Ovary (tissue), 3 donors: ENCODE measurements at regions not wholly inside any gene's neighbourhood (a gene's known extent, or its start where the extent isn't known, plus 50 kb on each side); places are given as distances from the start of the nearest gene placed in this dataset.

ENCODE experiments used
- CTCF ChIP-seq, 3 donors: fragments of 450-650 bp in 2 of 3; fragments of 200-600 bp in 1 of 3; IDR thresholded peaks; one replicate each; pipeline versions ENCODE4 v1.5.1 to v1.8.0; 2016 to 2022; ENCODE audit warnings: antibody characterized with exemption in 3 of 3, mild to moderate bottlenecking in 1 of 3
- POLR2A ChIP-seq: fragments of 450-650 bp; IDR thresholded peaks from one replicate; pipeline ENCODE4 v1.6.1; 2017; ENCODE audit warnings: antibody characterized with exemption, mild to moderate bottlenecking, moderate library complexity
- donor health status: DM: no; HTN: no; CAD: no.

DNA sequence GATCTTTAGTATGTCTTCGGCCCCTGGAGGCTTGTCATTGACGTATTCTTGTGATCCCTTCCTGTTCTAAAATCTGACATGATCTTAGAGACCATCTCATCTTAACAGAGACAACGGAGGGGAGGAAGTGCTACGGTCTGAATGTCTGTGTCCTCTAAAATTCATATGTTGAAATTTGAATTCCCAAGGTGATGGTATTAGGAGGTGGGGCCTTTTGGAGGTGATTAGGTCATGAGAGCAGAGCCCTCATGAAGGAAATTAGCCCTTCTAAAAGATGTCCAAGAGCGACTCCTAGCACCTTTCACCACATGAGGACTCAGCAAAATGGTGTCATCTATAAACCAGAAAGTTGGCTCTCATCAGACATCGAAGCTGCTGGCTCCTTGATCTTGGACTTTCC lies 233.2 kb upstream of the CMC1 start:
- TF ChIP-seq CTCF (IDR thresholded peaks at IDR 0.05) = no peak
- TF ChIP-seq POLR2A = no peak
